Panc1 (cell line): ENCODE measurements at regions not wholly inside any gene's neighbourhood (a gene's known extent, or its start where the extent isn't known, plus 50 kb on each side); places are given as distances from the start of the nearest gene placed in this dataset.

Experiments used
- ATAC-seq: fragments of 200-7000 bp; cut with Tn5 transposase; 2 replicates; pipeline ENCODE4 v1.9.1; 2020; ENCODE audit warnings: mild to moderate bottlenecking, moderate library complexity
- BruUV-seq: library from RNA; stranded (reverse); fragments of 400-500 nt; replicated peaks from 2 replicates; lab custom pipeline; 2021; lab: Mats Ljungman, UMichigan
- CTCF ChIA-PET: fragments of 300-600 bp; sonication (Branson Sonifier 250); formaldehyde crosslinking; loops from one replicate; lab custom pipeline; 2022; ENCODE audit warnings: antibody characterized with exemption; lab: Charles Lee
- POLR2A ChIA-PET: fragments of 300-600 bp; sonication (Branson Sonifier 250); formaldehyde crosslinking; loops from one replicate; lab custom pipeline; 2022; ENCODE audit warnings: antibody characterized with exemption; lab: Charles Lee
- DNase-seq: peaks from one replicate; pipeline ENCODE4 v3.0.0-alpha.2; 2010; ENCODE audit warnings: low read depth, low spot score
- H3K27ac ChIP-seq: 2 replicates; pipeline ENCODE4 v1.5.1; 2011; ENCODE audit warnings: mild to moderate bottlenecking, low read length, inconsistent platforms
- H3K27me3 ChIP-seq: fragments of 200-500 bp; sonication (Bioruptor generic); 2 replicates; pipeline ENCODE4 v1.6.0; 2014; ENCODE audit warnings: low read length, inconsistent platforms; ENCODE audit not compliant: control insufficient read depth, insufficient read depth
- H3K36me3 ChIP-seq: fragments of 200-500 bp; sonication (Bioruptor generic); 2 replicates; pipeline ENCODE4 v1.5.1; 2014; ENCODE audit warnings: inconsistent platforms, mild to moderate bottlenecking, low read length, moderate library complexity; ENCODE audit not compliant: control insufficient read depth, insufficient read depth
- H3K4me1 ChIP-seq: 2 replicates; pipeline ENCODE4 v1.5.1; 2011; ENCODE audit warnings: inconsistent platforms, mild to moderate bottlenecking, low read length, moderate library complexity; ENCODE audit not compliant: control insufficient read depth, insufficient read depth
- H3K4me3 ChIP-seq, 2 experiments: 2 replicates each; pipeline ENCODE4 v1.5.1; 2011 to 2012; ENCODE audit warnings: low read depth in 2 of 2, low read length in 2 of 2, mild to moderate bottlenecking in 2 of 2, inconsistent platforms in 1 of 2, moderate library complexity in 1 of 2
- H3K9me3 ChIP-seq: fragments of 200-500 bp; sonication (Bioruptor generic); 2 replicates; pipeline ENCODE4 v1.5.1; 2014; ENCODE audit warnings: low read depth, mild to moderate bottlenecking, inconsistent platforms, low read length, moderate library complexity; ENCODE audit not compliant: control insufficient read depth, insufficient read depth
- POLR2AphosphoS5 ChIP-seq: IDR thresholded peaks from 2 replicates; pipeline ENCODE4 v1.6.1; 2012; ENCODE audit warnings: mild to moderate bottlenecking, low read depth, low read length, moderate library complexity
- SIN3A ChIP-seq: IDR thresholded peaks from 2 replicates; pipeline ENCODE4 v1.6.1; 2012; ENCODE audit warnings: low read depth, mild to moderate bottlenecking, low read length, moderate library complexity, borderline replicate concordance; ENCODE audit not compliant: insufficient read depth
- TCF7L2 ChIP-seq: IDR thresholded peaks from 2 replicates; pipeline ENCODE4 v1.6.1; 2011; ENCODE audit warnings: mild to moderate bottlenecking, low read depth, low read length, inconsistent platforms
- in situ Hi-C: cut with HindIII; loops from 2 replicates; pipeline ENCODE4 v1.10.0; 2016; ENCODE audit warnings: low sequenced_read_pairs, low pct_unique_long_range_greater_than_20kb
- intact Hi-C: fragments of 100-400 bp; cut with micrococcal nuclease; formaldehyde crosslinking; loops from one replicate; pipeline ENCODE4 v1.10.0; 2022; ENCODE audit not compliant: unreplicated experiment
- TF ChIP-seq, protein P1 (sequence below), 2 experiments: IDR thresholded peaks; 2 replicates each; pipeline ENCODE4 v1.6.1; 2011 to 2012; ENCODE audit warnings: low read depth in 2 of 2, control low read depth in 1 of 2, low read length in 1 of 2, mild to moderate bottlenecking in 1 of 2, moderate library complexity in 1 of 2; ENCODE audit not compliant: insufficient read depth in 1 of 2
- TF ChIP-seq, protein P2 (sequence below): fragments of 450-650 bp; IDR thresholded peaks from 2 replicates; pipeline ENCODE4 v1.5.1; 2017; ENCODE audit warnings: mild to moderate bottlenecking

- BruUV-seq: no TSS peak
- ChIA-PET CTCF (interaction anchor here (0.6 kb wide), 1 partner anchor 12 kb away, joined by 3 read pairs; no protein-coding TSS in a partner anchor), POLR2A (no interaction called here)
- Histone ChIP-seq H3K36me3 (no peaks in the 10 kb centered on the region), H3K4me3 (no peak overlapping the region), H3K4me1 (no peaks in the 10 kb centered on the region; the same call in 1 of the 2 replicates), H3K9me3 (no peaks in the 10 kb centered on the region), H3K27me3 (no peaks in the 10 kb centered on the region), H3K27ac (peak overlapping the region; percentile 41; the same call in 1 of the 2 replicates)
- ATAC-seq (no peak), DNase-seq (no peak)
- in situ Hi-C loops (no loop called here), intact Hi-C loops (no loop called here)
- no peak for TF ChIP-seq SIN3A
- TF ChIP-seq, protein P1, sequence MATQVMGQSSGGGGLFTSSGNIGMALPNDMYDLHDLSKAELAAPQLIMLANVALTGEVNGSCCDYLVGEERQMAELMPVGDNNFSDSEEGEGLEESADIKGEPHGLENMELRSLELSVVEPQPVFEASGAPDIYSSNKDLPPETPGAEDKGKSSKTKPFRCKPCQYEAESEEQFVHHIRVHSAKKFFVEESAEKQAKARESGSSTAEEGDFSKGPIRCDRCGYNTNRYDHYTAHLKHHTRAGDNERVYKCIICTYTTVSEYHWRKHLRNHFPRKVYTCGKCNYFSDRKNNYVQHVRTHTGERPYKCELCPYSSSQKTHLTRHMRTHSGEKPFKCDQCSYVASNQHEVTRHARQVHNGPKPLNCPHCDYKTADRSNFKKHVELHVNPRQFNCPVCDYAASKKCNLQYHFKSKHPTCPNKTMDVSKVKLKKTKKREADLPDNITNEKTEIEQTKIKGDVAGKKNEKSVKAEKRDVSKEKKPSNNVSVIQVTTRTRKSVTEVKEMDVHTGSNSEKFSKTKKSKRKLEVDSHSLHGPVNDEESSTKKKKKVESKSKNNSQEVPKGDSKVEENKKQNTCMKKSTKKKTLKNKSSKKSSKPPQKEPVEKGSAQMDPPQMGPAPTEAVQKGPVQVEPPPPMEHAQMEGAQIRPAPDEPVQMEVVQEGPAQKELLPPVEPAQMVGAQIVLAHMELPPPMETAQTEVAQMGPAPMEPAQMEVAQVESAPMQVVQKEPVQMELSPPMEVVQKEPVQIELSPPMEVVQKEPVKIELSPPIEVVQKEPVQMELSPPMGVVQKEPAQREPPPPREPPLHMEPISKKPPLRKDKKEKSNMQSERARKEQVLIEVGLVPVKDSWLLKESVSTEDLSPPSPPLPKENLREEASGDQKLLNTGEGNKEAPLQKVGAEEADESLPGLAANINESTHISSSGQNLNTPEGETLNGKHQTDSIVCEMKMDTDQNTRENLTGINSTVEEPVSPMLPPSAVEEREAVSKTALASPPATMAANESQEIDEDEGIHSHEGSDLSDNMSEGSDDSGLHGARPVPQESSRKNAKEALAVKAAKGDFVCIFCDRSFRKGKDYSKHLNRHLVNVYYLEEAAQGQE (IDR thresholded peaks at IDR 0.05; ENCODE audit: insufficient read depth in 1 of 2, low read depth in 2 of 2, low read length in 1 of 2): no peak
- TF ChIP-seq, protein P2, sequence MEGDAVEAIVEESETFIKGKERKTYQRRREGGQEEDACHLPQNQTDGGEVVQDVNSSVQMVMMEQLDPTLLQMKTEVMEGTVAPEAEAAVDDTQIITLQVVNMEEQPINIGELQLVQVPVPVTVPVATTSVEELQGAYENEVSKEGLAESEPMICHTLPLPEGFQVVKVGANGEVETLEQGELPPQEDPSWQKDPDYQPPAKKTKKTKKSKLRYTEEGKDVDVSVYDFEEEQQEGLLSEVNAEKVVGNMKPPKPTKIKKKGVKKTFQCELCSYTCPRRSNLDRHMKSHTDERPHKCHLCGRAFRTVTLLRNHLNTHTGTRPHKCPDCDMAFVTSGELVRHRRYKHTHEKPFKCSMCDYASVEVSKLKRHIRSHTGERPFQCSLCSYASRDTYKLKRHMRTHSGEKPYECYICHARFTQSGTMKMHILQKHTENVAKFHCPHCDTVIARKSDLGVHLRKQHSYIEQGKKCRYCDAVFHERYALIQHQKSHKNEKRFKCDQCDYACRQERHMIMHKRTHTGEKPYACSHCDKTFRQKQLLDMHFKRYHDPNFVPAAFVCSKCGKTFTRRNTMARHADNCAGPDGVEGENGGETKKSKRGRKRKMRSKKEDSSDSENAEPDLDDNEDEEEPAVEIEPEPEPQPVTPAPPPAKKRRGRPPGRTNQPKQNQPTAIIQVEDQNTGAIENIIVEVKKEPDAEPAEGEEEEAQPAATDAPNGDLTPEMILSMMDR: no peak
- no peak for TF ChIP-seq TCF7L2
- no peak for TF ChIP-seq POLR2AphosphoS5
Observed at GRCh38 chr5:38757451-38758245, 88.2 kb upstream of the OSMR start.

DNA sequence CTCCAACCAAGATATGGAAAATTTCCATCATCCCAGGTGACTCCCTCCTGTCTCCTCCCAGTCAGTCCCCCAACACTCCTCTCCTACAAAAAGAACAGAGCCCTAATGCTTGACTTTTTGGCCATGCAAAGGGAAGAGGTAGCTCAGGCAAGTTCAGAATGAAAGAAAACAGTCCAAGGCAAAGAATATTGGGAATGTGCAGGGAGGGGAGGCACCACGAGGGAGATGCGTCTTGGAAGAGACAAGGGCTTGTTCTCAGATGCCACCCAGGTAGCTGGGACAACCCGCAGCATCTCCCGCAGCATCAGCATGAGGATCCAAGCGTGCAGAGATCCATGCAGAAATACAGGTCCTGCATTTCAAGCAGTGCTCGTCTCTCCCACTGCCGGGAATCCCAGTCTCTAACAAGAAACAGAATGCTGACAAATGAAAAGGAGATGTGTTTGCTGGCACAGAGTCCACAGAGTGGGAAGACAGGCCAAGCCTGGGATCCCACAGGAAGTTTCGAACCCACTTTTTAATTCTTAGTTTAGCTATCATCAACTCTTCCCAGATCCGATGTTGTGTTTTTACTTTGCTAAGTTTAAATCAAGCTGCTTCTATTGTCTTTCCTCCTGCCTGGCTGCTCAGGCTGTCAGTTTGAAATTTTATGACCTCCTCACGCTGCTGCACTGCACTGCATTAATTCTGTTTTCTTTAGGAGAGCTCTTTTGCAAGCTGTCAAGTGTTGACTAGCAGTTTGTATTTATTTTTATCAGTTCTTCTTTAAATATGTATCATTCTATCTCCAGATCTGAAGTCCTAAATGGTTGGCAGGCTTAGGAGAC is 86.8 kb upstream of the OSMR start:
- no peak overlapping the region for H3K4me3 ChIP-seq
- in situ Hi-C loops: no loop called here
- H3K36me3 ChIP-seq: no peaks in the 10 kb centered on the region
- no peaks in the 10 kb centered on the region for H3K27me3 ChIP-seq
- DNase-seq (no peak), ATAC-seq (0 out of 2 replicates have a peak, but pooled peaks have one; percentile 30)
- intact Hi-C loops: no loop called here
- H3K9me3 ChIP-seq: no peaks in the 10 kb centered on the region
- ChIA-PET CTCF (no interaction called here), POLR2A (no interaction called here)
- no TSS peak for BruUV-seq
- no peaks in the 10 kb centered on the region; the same call in 1 of the 2 replicates for H3K4me1 ChIP-seq
- peak overlapping the region; percentile 8; the same call in 1 of the 2 replicates for H3K27ac ChIP-seq
- TF ChIP-seq, protein P1 (IDR thresholded peaks at IDR 0.05; ENCODE audit: insufficient read depth in 1 of 2, low read depth in 2 of 2, low read length in 1 of 2): no peak
- TF ChIP-seq, protein P2: no peak
- TF ChIP-seq SIN3A (no peak), TCF7L2 (no peak), POLR2AphosphoS5 (no peak)
